GM12892 (cell line): ENCODE measurements at regions not wholly inside any gene's neighbourhood (a gene's known extent, or its start where the extent isn't known, plus 50 kb on each side); places are given as distances from the start of the nearest gene placed in this dataset.

Experiments
- POLR2A ChIP-seq: IDR thresholded peaks from 2 replicates; pipeline ENCODE4 v1.6.1; 2011; ENCODE audit warnings: low read depth, low read length, control low read depth
- POLR2AphosphoS5 ChIP-seq: IDR thresholded peaks from 2 replicates; pipeline ENCODE4 v1.6.1; 2011; ENCODE audit warnings: low read depth, low read length, control low read depth
- TAF1 ChIP-seq: IDR thresholded peaks from 2 replicates; pipeline ENCODE4 v1.6.1; 2011; ENCODE audit warnings: low read depth, mild to moderate bottlenecking, control low read depth, low read length, borderline replicate concordance

GRCh38 chr6:43934803-43935602, 165.0 kb downstream of the VEGFA start:
- TF ChIP-seq POLR2A (no peak), POLR2AphosphoS5 (no peak), TAF1 (no peak)
